RWPE2 (cell line): ENCODE measurements at regions not wholly inside any gene's neighbourhood (a gene's known extent, or its start where the extent isn't known, plus 50 kb on each side); places are given as distances from the start of the nearest gene placed in this dataset.

Source experiments
- ATAC-seq: fragments of 200-7000 bp; cut with Tn5 transposase; 3 replicates; pipeline ENCODE4 v1.9.1; 2021; ENCODE audit warnings: low read depth
- DNase-seq: peaks from one replicate; pipeline ENCODE4 v3.0.0-alpha.2; 2020; ENCODE audit warnings: low spot score
- H3K27ac ChIP-seq: fragments of 450-650 bp; 2 replicates; pipeline ENCODE4 v1.5.1; 2017; ENCODE audit warnings: mild to moderate bottlenecking; ENCODE audit not compliant: poor library complexity, severe bottlenecking
- H3K27me3 ChIP-seq: fragments of 250-450 bp; sonication (Bioruptor Pico); 2 replicates; pipeline ENCODE4 v1.5.1; 2021; ENCODE audit warnings: mild to moderate bottlenecking, moderate library complexity; ENCODE audit not compliant: insufficient read depth, poor library complexity, severe bottlenecking
- H3K36me3 ChIP-seq: fragments of 250-450 bp; sonication (Bioruptor Pico); 2 replicates; pipeline ENCODE4 v1.5.1; 2020; ENCODE audit warnings: low read depth, mild to moderate bottlenecking, moderate library complexity
- H3K4me1 ChIP-seq: fragments of 250-450 bp; sonication (Bioruptor Pico); 2 replicates; pipeline ENCODE4 v1.5.1; 2021; ENCODE audit warnings: mild to moderate bottlenecking, moderate library complexity; ENCODE audit not compliant: insufficient read depth, poor library complexity, severe bottlenecking
- H3K4me3 ChIP-seq: fragments of 250-450 bp; sonication (Bioruptor Pico); 2 replicates; pipeline ENCODE4 v1.5.1; 2021; ENCODE audit warnings: mild to moderate bottlenecking, moderate library complexity; ENCODE audit not compliant: severe bottlenecking
- H3K9me3 ChIP-seq: fragments of 250-450 bp; sonication (Bioruptor Pico); 2 replicates; pipeline ENCODE4 v1.5.1; 2021; ENCODE audit warnings: mild to moderate bottlenecking, moderate library complexity; ENCODE audit not compliant: severe bottlenecking
- CTCF ChIP-seq: fragments of 450-650 bp; IDR thresholded peaks from one replicate; pipeline ENCODE4 v1.5.1; 2017; ENCODE audit warnings: mild to moderate bottlenecking, moderate library complexity; ENCODE audit not compliant: poor library complexity, severe bottlenecking

- H3K4me1 ChIP-seq, result peaks cover 5% of the 10 kb centered on the region
- H3K9me3 ChIP-seq, result no peaks in the 10 kb centered on the region
- DNase-seq, result no peak
- ATAC-seq, result no peak
- no peaks in the 10 kb centered on the region for H3K27me3 ChIP-seq
- TF ChIP-seq CTCF, result no peak
- H3K4me3 ChIP-seq, result no peak overlapping the region
- H3K36me3 ChIP-seq, result no peaks in the 10 kb centered on the region
- H3K27ac ChIP-seq, result no peak overlapping the region
Measured at GRCh38 chr16:86683441-86684194, 105.3 kb downstream of the FOXL1 start.

GRCh38 chr16:86685076-86685475 is 106.7 kb downstream of the FOXL1 start:
- Histone ChIP-seq H3K4me3 (no peak overlapping the region), H3K36me3 (no peaks in the 10 kb centered on the region), H3K27me3 (no peaks in the 10 kb centered on the region), H3K4me1 (no peaks in the 10 kb centered on the region), H3K9me3 (no peaks in the 10 kb centered on the region), H3K27ac (no peak overlapping the region)
- DNase-seq (no peak), ATAC-seq (no peak)
- TF ChIP-seq CTCF, result no peak

- Histone ChIP-seq H3K4me3 (no peak overlapping the region), H3K27ac (no peak overlapping the region), H3K27me3 (no peaks in the 10 kb centered on the region), H3K4me1 (no peaks in the 10 kb centered on the region), H3K9me3 (no peaks in the 10 kb centered on the region), H3K36me3 (no peaks in the 10 kb centered on the region)
- no peak for TF ChIP-seq CTCF
- ATAC-seq, result no peak
- DNase-seq, result no peak
Measured at GRCh38 chr16:86690970-86691369, 112.6 kb downstream of the FOXL1 start.

- no peak overlapping the region for H3K27ac ChIP-seq
- no peak for DNase-seq
- no peaks in the 10 kb centered on the region for H3K36me3 ChIP-seq
- no peaks in the 10 kb centered on the region for H3K9me3 ChIP-seq
- H3K4me1 ChIP-seq, result no peaks in the 10 kb centered on the region
- no peak for TF ChIP-seq CTCF
- no peak for ATAC-seq
- H3K27me3 ChIP-seq, result no peaks in the 10 kb centered on the region
- H3K4me3 ChIP-seq, result no peak overlapping the region
Measured at GRCh38 chr16:86692426-86692825, 114.1 kb downstream of the FOXL1 start.

GRCh38 chr16:86693033-86693432 is 114.7 kb downstream of the FOXL1 start:
- H3K4me3 ChIP-seq, result no peak overlapping the region
- ATAC-seq, result no peak
- no peaks in the 10 kb centered on the region for H3K4me1 ChIP-seq
- no peak overlapping the region for H3K27ac ChIP-seq
- DNase-seq, result no peak
- no peak for TF ChIP-seq CTCF
- H3K36me3 ChIP-seq, result no peaks in the 10 kb centered on the region
- no peaks in the 10 kb centered on the region for H3K27me3 ChIP-seq
- H3K9me3 ChIP-seq, result no peaks in the 10 kb centered on the region
